IMR-90 (cell line): ENCODE measurements at regions not wholly inside any gene's neighbourhood (a gene's known extent, or its start where the extent isn't known, plus 50 kb on each side); places are given as distances from the start of the nearest gene placed in this dataset.

ENCODE experiments used
- ATAC-seq: fragments of 200-7000 bp; cut with Tn5 transposase; 2 replicates; pipeline ENCODE4 v1.9.1; 2020; ENCODE audit warnings: low read depth, mild to moderate bottlenecking, moderate library complexity
- BruUV-seq: library from RNA; stranded (reverse); fragments of 400-500 nt; replicated peaks from 2 replicates; lab custom pipeline; 2021; lab: Mats Ljungman, UMichigan
- CTCF ChIA-PET: fragments of 300-600 bp; formaldehyde crosslinking; extraction: SDS; loops from one replicate; lab custom pipeline; 2021; ENCODE audit warnings: antibody characterized with exemption; lab: Yijun Ruan, JAX
- POLR2A ChIA-PET: fragments of 300-600 bp; sonication (Branson Sonifier 250); formaldehyde crosslinking; loops from one replicate; lab custom pipeline; 2022; ENCODE audit warnings: antibody characterized with exemption; ENCODE audit not compliant: unreplicated experiment; lab: Charles Lee
- DNase-seq: peaks from one replicate; pipeline ENCODE4 v3.0.0; 2013
- H2AFZ ChIP-seq: replicated peaks from 2 replicates; pipeline ENCODE3; 2013; ENCODE audit warnings: low read length, mild to moderate bottlenecking; ENCODE audit not compliant: poor library complexity
- H2AK5ac ChIP-seq: 2 replicates; pipeline ENCODE4 v1.6.1; 2013; ENCODE audit warnings: low read depth, low read length, inconsistent platforms
- H2AK9ac ChIP-seq: replicated peaks from 2 replicates; pipeline ENCODE3; 2013; ENCODE audit warnings: mild to moderate bottlenecking, low read depth, low read length, moderate library complexity; ENCODE audit not compliant: poor library complexity
- H2BK120ac ChIP-seq: 2 replicates; pipeline ENCODE4 v1.6.1; 2013; ENCODE audit warnings: low read depth, low read length, inconsistent platforms
- H2BK15ac ChIP-seq: 3 replicates; pipeline ENCODE4 v1.6.1; 2013; ENCODE audit warnings: low read depth, low read length, inconsistent platforms
- H2BK20ac ChIP-seq: 2 replicates; pipeline ENCODE4 v1.6.1; 2013; ENCODE audit warnings: low read depth, mild to moderate bottlenecking, inconsistent platforms, low read length, moderate library complexity
- H2BK5ac ChIP-seq: 2 replicates; pipeline ENCODE4 v1.6.1; 2013; ENCODE audit warnings: mild to moderate bottlenecking, low read depth, low read length, inconsistent platforms; ENCODE audit not compliant: poor library complexity, severe bottlenecking
- H3K14ac ChIP-seq: replicated peaks from 2 replicates; pipeline ENCODE4 v1.6.1; 2013; ENCODE audit warnings: low read depth, low read length, inconsistent platforms
- H3K18ac ChIP-seq: 2 replicates; pipeline ENCODE4 v1.6.1; 2013; ENCODE audit warnings: low read depth, low read length, control low read depth
- H3K23ac ChIP-seq: 2 replicates; pipeline ENCODE4 v1.6.1; 2013; ENCODE audit warnings: low read depth, low read length, inconsistent platforms
- H3K27ac ChIP-seq: 2 replicates; pipeline ENCODE4 v1.5.1; 2013; ENCODE audit warnings: mild to moderate bottlenecking, control low read depth, low read length; ENCODE audit not compliant: insufficient read depth
- H3K27me3 ChIP-seq: 2 replicates; pipeline ENCODE4 v1.6.1; 2013; ENCODE audit warnings: low read length; ENCODE audit not compliant: control insufficient read depth, insufficient read depth
- H3K36me3 ChIP-seq: 2 replicates; pipeline ENCODE4 v1.6.1; 2013; ENCODE audit warnings: low read length, mixed read lengths; ENCODE audit not compliant: control insufficient read depth, insufficient read depth
- H3K4ac ChIP-seq: 2 replicates; pipeline ENCODE4 v1.6.1; 2013; ENCODE audit warnings: low read depth, low read length, inconsistent platforms
- H3K4me1 ChIP-seq: 2 replicates; pipeline ENCODE4 v1.6.1; 2013; ENCODE audit warnings: low read length, mixed read lengths; ENCODE audit not compliant: control insufficient read depth, insufficient read depth
- H3K4me2 ChIP-seq: 2 replicates; pipeline ENCODE4 v1.6.1; 2013; ENCODE audit warnings: low read depth, mild to moderate bottlenecking, control low read depth, low read length, moderate library complexity
- H3K4me3 ChIP-seq: 2 replicates; pipeline ENCODE4 v1.5.1; 2013; ENCODE audit warnings: low read depth, mild to moderate bottlenecking, control low read depth, low read length, moderate library complexity; ENCODE audit not compliant: insufficient read depth
- H3K56ac ChIP-seq: 2 replicates; pipeline ENCODE4 v1.6.1; 2013; ENCODE audit warnings: low read length, inconsistent platforms; ENCODE audit not compliant: insufficient read depth; ENCODE audit errors: extremely low read depth
- H3K79me1 ChIP-seq, 2 experiments: 2 replicates each; pipeline ENCODE4 v1.6.1; 2013; ENCODE audit warnings: low read length in 2 of 2, inconsistent platforms in 1 of 2, low read depth in 1 of 2
- H3K9ac ChIP-seq: 2 replicates; pipeline ENCODE4 v1.6.1; 2013; ENCODE audit warnings: low read depth, low read length, control low read depth
- H3K9me1 ChIP-seq: 2 replicates; pipeline ENCODE4 v1.6.1; 2013; ENCODE audit warnings: low read length, inconsistent platforms; ENCODE audit not compliant: insufficient read depth
- H3K9me3 ChIP-seq: 2 replicates; pipeline ENCODE4 v1.6.1; 2013; ENCODE audit warnings: low read length; ENCODE audit not compliant: control insufficient read depth, insufficient read depth
- H4K20me1 ChIP-seq: 2 replicates; pipeline ENCODE4 v1.6.1; 2013; ENCODE audit warnings: low read length, inconsistent platforms; ENCODE audit not compliant: insufficient read depth
- H4K5ac ChIP-seq: 2 replicates; pipeline ENCODE4 v1.6.1; 2013; ENCODE audit warnings: mild to moderate bottlenecking, low read depth, low read length, control low read depth
- H4K8ac ChIP-seq, 2 experiments: 2 replicates each; pipeline ENCODE4 v1.6.1; 2013; ENCODE audit warnings: low read depth in 2 of 2, low read length in 2 of 2, control low read depth in 1 of 2, inconsistent platforms in 1 of 2
- H4K91ac ChIP-seq: 2 replicates; pipeline ENCODE4 v1.6.1; 2013; ENCODE audit warnings: low read depth, low read length, inconsistent platforms; ENCODE audit not compliant: insufficient read depth
- CEBPB ChIP-seq: IDR thresholded peaks from 2 replicates; pipeline ENCODE4 v1.6.1; 2012; ENCODE audit warnings: low read depth, low read length, improper control_type of control experiment
- FOS ChIP-seq: fragments of 150-350 bp; IDR thresholded peaks from 2 replicates; pipeline ENCODE4 v1.6.1; 2016; ENCODE audit warnings: low read depth, low read length
- MXI1 ChIP-seq: IDR thresholded peaks from 2 replicates; pipeline ENCODE4 v1.6.1; 2012; ENCODE audit warnings: low read depth, mild to moderate bottlenecking, low read length, moderate library complexity, borderline replicate concordance
- RFX5 ChIP-seq: IDR thresholded peaks from 2 replicates; pipeline ENCODE4 v1.8.0; 2012; ENCODE audit warnings: low read depth, mild to moderate bottlenecking, low read length, moderate library complexity
- WGBS, 2 experiments: methylation state at CpG; one replicate each; pipeline versions ENCODE4 v1.1.5 to v1.1.7; 2013; ENCODE audit warnings: missing lambda C conversion rate in 2 of 2; ENCODE audit not compliant: insufficient read length in 1 of 2; ENCODE audit errors: extremely low coverage in 2 of 2; 5-methylcytosine and 5-hydroxymethylcytosine counted together
- dilution Hi-C: fragments of 300-500 bp; cut with HindIII; formaldehyde crosslinking; loops from one replicate; pipeline ENCODE4 v1.14.3; 2018; ENCODE audit warnings: low sequenced_read_pairs; ENCODE audit not compliant: unreplicated experiment
- in situ Hi-C: fragments of 300-500 bp; cut with MboI; formaldehyde crosslinking; loops from 3 replicates; pipeline ENCODE4 v1.14.3; 2019; ENCODE audit warnings: low sequenced_read_pairs, inconsistent platforms, mixed read lengths
- intact Hi-C: fragments of 100-400 bp; cut with micrococcal nuclease; formaldehyde crosslinking; loops from 2 replicates; pipeline ENCODE4 v1.10.0; 2022

DNA sequence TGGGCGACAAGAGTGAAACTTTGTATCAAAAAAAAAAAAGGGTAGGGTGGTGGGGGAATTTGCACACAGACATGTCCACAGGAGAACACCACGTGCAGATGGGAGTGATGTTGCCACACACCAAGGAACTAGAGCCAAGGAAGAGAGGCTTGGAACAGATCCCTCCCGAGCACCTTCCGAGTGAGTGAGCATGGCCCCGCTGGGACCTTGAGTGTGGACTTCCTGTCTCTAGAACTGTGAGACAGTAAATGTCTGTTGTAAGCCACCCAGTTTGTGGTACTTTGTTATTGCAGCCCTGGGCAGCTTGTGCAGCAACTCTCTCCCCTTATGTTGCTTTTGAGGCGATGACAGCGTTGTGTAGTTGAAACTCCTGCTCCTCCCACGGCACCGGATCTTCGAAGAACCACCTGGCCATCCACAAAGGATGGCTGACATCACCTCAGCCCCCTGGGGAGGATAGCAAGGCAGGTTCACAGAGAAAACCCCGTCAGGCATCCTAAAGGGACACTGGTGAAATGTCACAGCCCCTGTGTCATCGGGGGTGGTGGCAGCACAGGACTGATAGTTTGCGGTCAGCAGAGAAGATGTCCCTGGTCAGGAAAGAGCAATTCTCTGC, 54.7 kb upstream of the PLEKHG3 start:
- ATAC-seq: no peak
- Histone ChIP-seq H2AK9ac (no peak overlapping the region), H3K9ac (no peak overlapping the region), H4K91ac (no peak overlapping the region; the same call in 1 of the 2 replicates), H3K36me3 (no peaks in the 10 kb centered on the region), H3K79me1 (no peaks in the 10 kb centered on the region), H4K8ac (no peak overlapping the region), H3K4me1 (peaks cover 18% of the 10 kb centered on the region), H3K4ac (peak overlapping the region; percentile 45; the same call in 1 of the 2 replicates), H3K27me3 (no peaks in the 10 kb centered on the region), H3K4me3 (no peak overlapping the region), H3K27ac (no peak overlapping the region), H3K4me2 (no peak overlapping the region), H2AFZ (no peak overlapping the region), H3K18ac (no peak overlapping the region), H2AK5ac (no peak overlapping the region), H3K56ac (no peak overlapping the region), H4K5ac (peak overlapping the region; percentile 19), H3K23ac (no peak overlapping the region), H3K9me1 (peaks cover 13% of the 10 kb centered on the region), H2BK20ac (peak overlapping the region; percentile 29; the same call in 1 of the 2 replicates), H2BK15ac (peak overlapping the region; percentile 22; the same call in 2 of the 3 replicates), H2BK5ac (no peak overlapping the region), H2BK120ac (no peak overlapping the region), H4K20me1 (peaks cover 3% of the 10 kb centered on the region; the same call in 1 of the 2 replicates), H3K9me3 (peaks cover 2% of the 10 kb centered on the region; the same call in 1 of the 2 replicates), H3K14ac (no peak overlapping the region)
- no TSS peak for BruUV-seq
- intact Hi-C loops: no loop called here
- no peak for TF ChIP-seq MXI1
- no peak for TF ChIP-seq FOS
- TF ChIP-seq RFX5: no peak
- TF ChIP-seq CEBPB: peak; percentile 32
- ChIA-PET CTCF (interaction anchor here (1.6 kb wide), 1 partner anchor 12 kb away, joined by 5 read pairs; no protein-coding TSS in a partner anchor), POLR2A (no interaction called here)
- dilution Hi-C loops: no loop called here
- DNase-seq: no peak
- WGBS, 2 experiments: 82% methylated on average over 13 of the region's 13 CpGs; no CpG with 5 or more reads in 1 of the 2 experiments
- in situ Hi-C loops: loop anchor here (10.0 kb wide), 1 partner anchor 305 kb away; no protein-coding TSS in a partner anchor
